Naive thymus-derived CD4-positive, alpha-beta T cell (primary cell): ENCODE measurements at regions not wholly inside any gene's neighbourhood (a gene's known extent, or its start where the extent isn't known, plus 50 kb on each side); places are given as distances from the start of the nearest gene placed in this dataset.

Source experiments
- ATAC-seq: fragments of 150-1000 bp; cut with Tn5 transposase; 2 replicates; pipeline ENCODE4 v1.10.0; 2021; ENCODE audit warnings: mild to moderate bottlenecking, moderate library complexity
- CTCF ChIA-PET: fragments of 350-600 bp; sonication (Branson Sonifier 250); formaldehyde crosslinking; loops from one replicate; lab custom pipeline; 2021; ENCODE audit warnings: antibody characterized with exemption; lab: Charles Lee
- POLR2A ChIA-PET: fragments of 350-600 bp; sonication (Branson Sonifier 250); formaldehyde crosslinking; loops from one replicate; lab custom pipeline; 2021; ENCODE audit warnings: antibody characterized with exemption, inconsistent platforms; lab: Charles Lee
- DNase-seq, 9 donors: peaks; one replicate each; pipeline versions ENCODE4 v3.0.0 to v3.0.0-alpha.2; 2020 to 2022; ENCODE audit warnings: mixed read lengths in 1 of 9
- H3K27ac ChIP-seq: one replicate; pipeline ENCODE4 v1.7.0; 2013; ENCODE audit warnings: mild to moderate bottlenecking, low read depth, low read length, moderate library complexity
- H3K27me3 ChIP-seq, 2 donors: one replicate each; pipeline ENCODE4 v1.7.0; 2013; ENCODE audit warnings: low read length in 2 of 2, mild to moderate bottlenecking in 2 of 2, moderate library complexity in 2 of 2; ENCODE audit not compliant: control insufficient read depth in 2 of 2, insufficient read depth in 2 of 2
- H3K36me3 ChIP-seq, 3 experiments: 1 replicate in 2 of 3; 2 replicates in 1 of 3; pipeline ENCODE4 v1.7.0; 2013; ENCODE audit warnings: low read length in 3 of 3, mild to moderate bottlenecking in 3 of 3, moderate library complexity in 1 of 3; ENCODE audit not compliant: insufficient read depth in 3 of 3, control insufficient read depth in 2 of 3
- H3K4me1 ChIP-seq, 2 donors: one replicate each; pipeline ENCODE4 v1.7.0; 2013; ENCODE audit warnings: low read length in 2 of 2, mild to moderate bottlenecking in 2 of 2, moderate library complexity in 1 of 2; ENCODE audit not compliant: control insufficient read depth in 2 of 2, insufficient read depth in 2 of 2
- H3K4me3 ChIP-seq: 2 replicates; pipeline ENCODE4 v1.7.0; 2013; ENCODE audit warnings: mild to moderate bottlenecking, low read length
- H3K9me3 ChIP-seq, 3 experiments: 1 replicate in 2 of 3; 2 replicates in 1 of 3; pipeline ENCODE4 v1.7.0; 2013; ENCODE audit warnings: low read length in 3 of 3; ENCODE audit not compliant: control insufficient read depth in 2 of 3
- H3K27ac Mint-ChIP-seq, 9 donors: one replicate each; pipeline ENCODE4 v1.8.0; 2020 to 2022; ENCODE audit warnings: mixed read lengths in 9 of 9, mild to moderate bottlenecking in 8 of 9, moderate library complexity in 5 of 9, inconsistent platforms in 2 of 9
- H3K27me3 Mint-ChIP-seq, 5 donors: one replicate each; pipeline ENCODE4 v1.8.0; 2021 to 2022; ENCODE audit warnings: mixed read lengths in 5 of 5, mild to moderate bottlenecking in 1 of 5
- H3K36me3 Mint-ChIP-seq, 5 donors: one replicate each; pipeline ENCODE4 v1.8.0; 2020 to 2022; ENCODE audit warnings: mixed read lengths in 5 of 5, mild to moderate bottlenecking in 3 of 5, inconsistent platforms in 1 of 5
- H3K4me1 Mint-ChIP-seq, 7 donors: one replicate each; pipeline ENCODE4 v1.8.0; 2020 to 2022; ENCODE audit warnings: mixed read lengths in 7 of 7, mild to moderate bottlenecking in 3 of 7, inconsistent platforms in 1 of 7
- H3K4me3 Mint-ChIP-seq, 10 donors: one replicate each; pipeline ENCODE4 v1.8.0; 2020 to 2022; ENCODE audit warnings: mild to moderate bottlenecking in 10 of 10, mixed read lengths in 10 of 10, moderate library complexity in 6 of 10, inconsistent platforms in 2 of 10
- H3K9me3 Mint-ChIP-seq, 11 donors: one replicate each; pipeline ENCODE4 v1.8.0; 2020 to 2022; ENCODE audit warnings: mixed read lengths in 11 of 11, mild to moderate bottlenecking in 4 of 11, inconsistent platforms in 1 of 11, moderate library complexity in 1 of 11
- intact Hi-C, 2 donors: fragments of 100-400 bp; cut with micrococcal nuclease; formaldehyde crosslinking; loops; one replicate each; pipeline ENCODE4 v1.15.1; 2023

- intact Hi-C loops: no loop called here
- Histone ChIP-seq H3K27me3 (no peaks in the 10 kb centered on the region), H3K4me1 (no peaks in the 10 kb centered on the region), H3K9me3 (no peaks in the 10 kb centered on the region), H3K36me3 (no peaks in the 10 kb centered on the region), H3K27ac (no peak overlapping the region), H3K4me3 (no peak overlapping the region)
- Mint-ChIP-seq H3K9me3 (peaks cover 0 to 1% (median 0%) of the 10 kb centered on the region in 11 donors), H3K27ac (no peak overlapping the region), H3K4me1 (no peaks in the 10 kb centered on the region), H3K36me3 (no peaks in the 10 kb centered on the region), H3K4me3 (no peak overlapping the region), H3K27me3 (peaks cover 0 to 11% (median 6%) of the 10 kb centered on the region in 5 donors)
- ATAC-seq (no peak), DNase-seq (no peak)
- ChIA-PET POLR2A (no interaction called here), CTCF (no interaction called here)
Measured at GRCh38 chr16:87098361-87098760, 218.8 kb downstream of the C16orf95 start.

- ATAC-seq (no peak), DNase-seq (no peak)
- peaks cover 0 to 11% (median 6%) of the 10 kb centered on the region in 5 donors for H3K27me3 Mint-ChIP-seq
- no peak overlapping the region for H3K4me3 Mint-ChIP-seq
- no peak overlapping the region for H3K27ac Mint-ChIP-seq
- intact Hi-C loops: no loop called here
- no peaks in the 10 kb centered on the region for H3K27me3 ChIP-seq
- no peak overlapping the region for H3K4me3 ChIP-seq
- no peaks in the 10 kb centered on the region for H3K4me1 ChIP-seq
- no peaks in the 10 kb centered on the region for H3K4me1 Mint-ChIP-seq
- H3K36me3 ChIP-seq: no peaks in the 10 kb centered on the region
- ChIA-PET POLR2A (no interaction called here), CTCF (no interaction called here)
- no peaks in the 10 kb centered on the region for H3K9me3 ChIP-seq
- H3K27ac ChIP-seq: no peak overlapping the region
- peaks cover 0 to 3% (median 0%) of the 10 kb centered on the region in 11 donors for H3K9me3 Mint-ChIP-seq
- H3K36me3 Mint-ChIP-seq: no peaks in the 10 kb centered on the region
Measured at GRCh38 chr16:87098976-87099720, 218.0 kb downstream of the C16orf95 start.

- peaks cover 0 to 10% (median 0%) of the 10 kb centered on the region in 11 donors for H3K9me3 Mint-ChIP-seq
- Histone ChIP-seq H3K9me3 (no peaks in the 10 kb centered on the region), H3K27ac (no peak overlapping the region), H3K27me3 (no peaks in the 10 kb centered on the region), H3K4me3 (no peak overlapping the region), H3K4me1 (no peaks in the 10 kb centered on the region), H3K36me3 (no peaks in the 10 kb centered on the region)
- H3K27ac Mint-ChIP-seq: no peak overlapping the region
- H3K4me1 Mint-ChIP-seq: no peaks in the 10 kb centered on the region
- peaks cover 0 to 9% (median 6%) of the 10 kb centered on the region in 5 donors for H3K27me3 Mint-ChIP-seq
- DNase-seq: no peak
- H3K36me3 Mint-ChIP-seq: no peaks in the 10 kb centered on the region
- ATAC-seq: no peak
- no peak overlapping the region for H3K4me3 Mint-ChIP-seq
- CTCF ChIA-PET: no interaction called here
- POLR2A ChIA-PET: no interaction called here
- intact Hi-C loops: no loop called here
Measured at GRCh38 chr16:87100306-87101058, 216.7 kb downstream of the C16orf95 start.

GRCh38 chr16:87101903-87102302 is 215.3 kb downstream of the C16orf95 start:
- Histone ChIP-seq H3K27me3 (no peaks in the 10 kb centered on the region), H3K36me3 (no peaks in the 10 kb centered on the region), H3K4me1 (no peaks in the 10 kb centered on the region), H3K9me3 (no peaks in the 10 kb centered on the region), H3K27ac (no peak overlapping the region), H3K4me3 (no peak overlapping the region)
- H3K4me3 Mint-ChIP-seq: no peak overlapping the region
- ATAC-seq: no peak
- intact Hi-C loops: no loop called here
- H3K4me1 Mint-ChIP-seq: no peaks in the 10 kb centered on the region
- no peak for DNase-seq
- ChIA-PET CTCF (no interaction called here), POLR2A (no interaction called here)
- peaks cover 0 to 12% (median 6%) of the 10 kb centered on the region in 5 donors for H3K27me3 Mint-ChIP-seq
- H3K36me3 Mint-ChIP-seq: no peaks in the 10 kb centered on the region
- H3K9me3 Mint-ChIP-seq: peaks cover 0 to 15% (median 0%) of the 10 kb centered on the region in 11 donors
- H3K27ac Mint-ChIP-seq: no peak overlapping the region

GRCh38 chr16:87107201-87107600 is 210.0 kb downstream of the C16orf95 start:
- Mint-ChIP-seq H3K36me3 (no peaks in the 10 kb centered on the region), H3K4me1 (no peaks in the 10 kb centered on the region), H3K9me3 (peaks cover 0 to 15% (median 0%) of the 10 kb centered on the region in 11 donors), H3K27ac (no peak overlapping the region), H3K27me3 (peaks cover 0 to 13% (median 7%) of the 10 kb centered on the region in 5 donors), H3K4me3 (no peak overlapping the region)
- intact Hi-C loops: no loop called here
- no peak overlapping the region for H3K4me3 ChIP-seq
- ATAC-seq (no peak), DNase-seq (no peak)
- CTCF ChIA-PET: no interaction called here
- H3K36me3 ChIP-seq: no peaks in the 10 kb centered on the region
- no peak overlapping the region for H3K27ac ChIP-seq
- no peaks in the 10 kb centered on the region for H3K9me3 ChIP-seq
- no peaks in the 10 kb centered on the region for H3K27me3 ChIP-seq
- POLR2A ChIA-PET: no interaction called here
- H3K4me1 ChIP-seq: no peaks in the 10 kb centered on the region

GRCh38 chr16:87108278-87108677 is 208.9 kb downstream of the C16orf95 start:
- ChIA-PET CTCF (no interaction called here), POLR2A (no interaction called here)
- Histone ChIP-seq H3K4me3 (no peak overlapping the region), H3K9me3 (no peaks in the 10 kb centered on the region), H3K27ac (no peak overlapping the region), H3K36me3 (no peaks in the 10 kb centered on the region), H3K27me3 (no peaks in the 10 kb centered on the region), H3K4me1 (no peaks in the 10 kb centered on the region)
- peaks cover 0 to 15% (median 0%) of the 10 kb centered on the region in 11 donors for H3K9me3 Mint-ChIP-seq
- H3K36me3 Mint-ChIP-seq: no peaks in the 10 kb centered on the region
- H3K4me1 Mint-ChIP-seq: no peaks in the 10 kb centered on the region
- H3K4me3 Mint-ChIP-seq: no peak overlapping the region
- intact Hi-C loops: no loop called here
- DNase-seq (no peak), ATAC-seq (no peak)
- H3K27ac Mint-ChIP-seq: no peak overlapping the region
- H3K27me3 Mint-ChIP-seq: peaks cover 0 to 17% (median 7%) of the 10 kb centered on the region in 5 donors
